GM23338 (cell line): ENCODE measurements at regions not wholly inside any gene's neighbourhood (a gene's known extent, or its start where the extent isn't known, plus 50 kb on each side); places are given as distances from the start of the nearest gene placed in this dataset.

Experiments
- ATAC-seq: fragments of 200-7000 bp; cut with Tn5 transposase; 3 replicates; pipeline ENCODE4 v1.9.1; 2020
- DNase-seq: peaks from one replicate; pipeline ENCODE4 v3.0.0-alpha.2; 2015; ENCODE audit warnings: low spot score
- H2AFZ ChIP-seq: fragments of 200-600 bp; sonication (generic); 2 replicates; pipeline ENCODE4 v1.8.0; 2016; ENCODE audit warnings: antibody characterized with exemption, mild to moderate bottlenecking, moderate library complexity
- H3F3A ChIP-seq: fragments of 200-600 bp; sonication (generic); replicated peaks from 2 replicates; pipeline ENCODE4 v1.8.0; 2017; ENCODE audit warnings: antibody characterized with exemption, mixed run types, low read depth
- H3K27ac ChIP-seq: fragments of 200-600 bp; sonication (generic); 2 replicates; pipeline ENCODE4 v1.6.1; 2016; ENCODE audit warnings: low read depth
- H3K27me3 ChIP-seq: fragments of 200-600 bp; sonication (generic); 2 replicates; pipeline ENCODE4 v1.8.0; 2016; ENCODE audit warnings: mild to moderate bottlenecking, mixed run types, moderate library complexity; ENCODE audit not compliant: insufficient read depth
- H3K36me3 ChIP-seq: fragments of 200-600 bp; sonication (generic); 2 replicates; pipeline ENCODE4 v1.8.0; 2016; ENCODE audit warnings: mild to moderate bottlenecking; ENCODE audit not compliant: insufficient read depth
- H3K4me1 ChIP-seq: fragments of 200-600 bp; sonication (generic); 2 replicates; pipeline ENCODE4 v1.8.0; 2016; ENCODE audit warnings: mild to moderate bottlenecking, moderate library complexity; ENCODE audit not compliant: insufficient read depth
- H3K4me2 ChIP-seq: fragments of 200-600 bp; sonication (generic); 2 replicates; pipeline ENCODE4 v1.7.1; 2017; ENCODE audit warnings: mixed run types
- H3K4me3 ChIP-seq: fragments of 200-600 bp; sonication (generic); 2 replicates; pipeline ENCODE4 v1.6.1; 2016; ENCODE audit warnings: mixed run types
- H3K79me2 ChIP-seq: fragments of 200-600 bp; sonication (generic); replicated peaks from 2 replicates; pipeline ENCODE4 v1.8.0; 2017; ENCODE audit warnings: mild to moderate bottlenecking; ENCODE audit not compliant: insufficient read depth
- H3K9me2 ChIP-seq: fragments of 200-600 bp; sonication (generic); 2 replicates; pipeline ENCODE4 v1.8.0; 2017; ENCODE audit not compliant: insufficient read depth
- H4K20me1 ChIP-seq: fragments of 200-600 bp; sonication (generic); replicated peaks from 2 replicates; pipeline ENCODE4 v1.8.0; 2017; ENCODE audit warnings: mild to moderate bottlenecking; ENCODE audit not compliant: insufficient read depth
- H3K27ac Mint-ChIP-seq: 2 replicates; pipeline ENCODE4 v1.8.0; 2020; ENCODE audit warnings: inconsistent platforms, mild to moderate bottlenecking, moderate library complexity, mixed read lengths
- H3K27me3 Mint-ChIP-seq: 3 replicates; pipeline ENCODE4 v1.8.0; 2022; ENCODE audit warnings: low read depth, mild to moderate bottlenecking, moderate library complexity, mixed read lengths, inconsistent platforms; ENCODE audit not compliant: insufficient read depth, poor library complexity
- H3K36me3 Mint-ChIP-seq: 3 replicates; pipeline ENCODE4 v1.8.0; 2021; ENCODE audit warnings: low read depth, mild to moderate bottlenecking, inconsistent platforms, moderate library complexity, mixed read lengths
- H3K4me1 Mint-ChIP-seq: 3 replicates; pipeline ENCODE4 v1.8.0; 2020; ENCODE audit warnings: mild to moderate bottlenecking, inconsistent platforms, mixed read lengths
- H3K4me3 Mint-ChIP-seq: 3 replicates; pipeline ENCODE4 v1.8.0; 2021; ENCODE audit warnings: moderate library complexity, mild to moderate bottlenecking, inconsistent platforms, mixed read lengths
- H3K9me3 Mint-ChIP-seq: 3 replicates; pipeline ENCODE4 v1.8.0; 2020; ENCODE audit warnings: moderate library complexity, mild to moderate bottlenecking, inconsistent platforms, mixed read lengths
- CREB1 ChIP-seq: fragments of 250-450 bp; sonication (Bioruptor Pico); IDR thresholded peaks from 2 replicates; pipeline ENCODE4 v1.5.0; 2020; ENCODE audit warnings: low read depth, mild to moderate bottlenecking, moderate library complexity
- CTCF ChIP-seq, 2 experiments: fragments of 200-600 bp in 1 of 2; sonication (generic) in 1 of 2; conservative IDR thresholded peaks; 2 replicates each; pipeline versions ENCODE4 v1.5.1 to v1.6.1; 2016 to 2017; ENCODE audit warnings: antibody characterized with exemption in 2 of 2, low read depth in 2 of 2, mild to moderate bottlenecking in 2 of 2, moderate library complexity in 1 of 2
- ETS1 ChIP-seq: IDR thresholded peaks from 2 replicates; pipeline ENCODE4 v1.6.1; 2016; ENCODE audit warnings: antibody characterized with exemption
- EZH2 ChIP-seq: fragments of 200-600 bp; sonication (generic); IDR thresholded peaks from one replicate; pipeline ENCODE4 v1.8.0; 2017; ENCODE audit warnings: antibody characterized with exemption, mild to moderate bottlenecking, low read depth; ENCODE audit not compliant: unreplicated experiment
- EZH2phosphoT487 ChIP-seq: fragments of 200-600 bp; sonication (generic); IDR thresholded peaks from one replicate; pipeline ENCODE4 v1.8.1; 2018; ENCODE audit warnings: antibody characterized with exemption; ENCODE audit not compliant: unreplicated experiment
- JUNB ChIP-seq: IDR thresholded peaks from one replicate; pipeline ENCODE4 v1.6.1; 2016; ENCODE audit warnings: antibody characterized with exemption; ENCODE audit not compliant: unreplicated experiment
- NANOG ChIP-seq: IDR thresholded peaks from 2 replicates; pipeline ENCODE4 v1.6.1; 2016; ENCODE audit warnings: antibody characterized with exemption, borderline replicate concordance
- POLR2AphosphoS5 ChIP-seq: IDR thresholded peaks from 2 replicates; pipeline ENCODE4 v1.6.1; 2016; ENCODE audit warnings: antibody characterized with exemption, low read depth
- REST ChIP-seq: IDR thresholded peaks from one replicate; pipeline ENCODE4 v1.6.1; 2018; ENCODE audit warnings: antibody characterized with exemption; ENCODE audit not compliant: unreplicated experiment
- STAT1 ChIP-seq: IDR thresholded peaks from one replicate; pipeline ENCODE4 v1.6.1; 2016; ENCODE audit warnings: antibody characterized with exemption; ENCODE audit not compliant: unreplicated experiment
- ZNF114 ChIP-seq: fragments of 250-450 bp; sonication (Bioruptor Pico); IDR thresholded peaks from 2 replicates; pipeline ENCODE4 v1.5.0; 2020; ENCODE audit warnings: mild to moderate bottlenecking, moderate library complexity
- ZNF331 ChIP-seq: fragments of 250-450 bp; sonication (Bioruptor Pico); IDR thresholded peaks from 2 replicates; pipeline ENCODE4 v1.5.0; 2020; ENCODE audit warnings: low read depth, mild to moderate bottlenecking, moderate library complexity

- TF ChIP-seq ZNF114 (CRISPR knock-in tag) (no peak), EZH2 (no peak), EZH2phosphoT487 (no peak), CTCF (conservative IDR thresholded peaks at IDR 0.05; ENCODE audit: low read depth in 2 of 2) (no peak), CREB1 (no peak)
These were observed 350.1 kb upstream of the HSF2 start (continued) for GRCh38 chr6:122049341-122049740.

- Mint-ChIP-seq H3K4me1 (peaks cover 2% of the 10 kb centered on the region; the same call in 2 of the 3 replicates), H3K4me3 (no peak overlapping the region), H3K9me3 (no peaks in the 10 kb centered on the region), H3K36me3 (no peaks in the 10 kb centered on the region), H3K27me3 (peaks cover 5% of the 10 kb centered on the region), H3K27ac (no peak overlapping the region)
- H3K36me3 ChIP-seq = no peaks in the 10 kb centered on the region
- H3K4me3 ChIP-seq = no peak overlapping the region
- H3K27me3 ChIP-seq = no peaks in the 10 kb centered on the region
- H3K4me1 ChIP-seq = no peaks in the 10 kb centered on the region
- no peaks in the 10 kb centered on the region for H3K9me2 ChIP-seq
- TF ChIP-seq STAT1 = no peak
- no peak for TF ChIP-seq ETS1
- TF ChIP-seq EZH2 = no peak
- TF ChIP-seq REST = no peak
- TF ChIP-seq NANOG = no peak
- no peak for TF ChIP-seq ZNF114 (CRISPR knock-in tag)
- TF ChIP-seq JUNB = no peak
- TF ChIP-seq EZH2phosphoT487 = no peak
- no peak for TF ChIP-seq POLR2AphosphoS5
- TF ChIP-seq ZNF331 = no peak
- TF ChIP-seq CREB1 = no peak
- DNase-seq = no peak
- ATAC-seq = no peak
- H4K20me1 ChIP-seq = no peaks in the 10 kb centered on the region
- H2AFZ ChIP-seq = no peak overlapping the region
- H3K27ac ChIP-seq = no peak overlapping the region
- no peak overlapping the region for H3K4me2 ChIP-seq
- no peaks in the 10 kb centered on the region for H3K79me2 ChIP-seq
- no peaks in the 10 kb centered on the region for H3F3A ChIP-seq
These were observed 349.2 kb upstream of the HSF2 start for GRCh38 chr6:122050242-122050755.
